Kidney epithelial cell (primary cell): ENCODE measurements at regions not wholly inside any gene's neighbourhood (a gene's known extent, or its start where the extent isn't known, plus 50 kb on each side); places are given as distances from the start of the nearest gene placed in this dataset.

Experiments
- DNase-seq: peaks from one replicate; pipeline ENCODE4 v3.0.0-alpha.2; 2010; ENCODE audit warnings: low read depth
- H3K27me3 ChIP-seq: 2 replicates; pipeline ENCODE4 v1.6.0; 2011; ENCODE audit warnings: low read length; ENCODE audit not compliant: control insufficient read depth, insufficient read depth
- H3K36me3 ChIP-seq: 2 replicates; pipeline ENCODE4 v1.5.1; 2011; ENCODE audit warnings: low read length; ENCODE audit not compliant: control insufficient read depth, insufficient read depth
- H3K4me3 ChIP-seq: 2 replicates; pipeline ENCODE4 v1.5.1; 2011; ENCODE audit warnings: low read depth, mild to moderate bottlenecking, control low read depth, low read length
- CTCF ChIP-seq: IDR thresholded peaks from 2 replicates; pipeline ENCODE4 v1.5.1; 2011; ENCODE audit warnings: mild to moderate bottlenecking, moderate library complexity, low read length, control low read depth, inconsistent platforms; ENCODE audit not compliant: insufficient read depth, poor library complexity, severe bottlenecking

DNA sequence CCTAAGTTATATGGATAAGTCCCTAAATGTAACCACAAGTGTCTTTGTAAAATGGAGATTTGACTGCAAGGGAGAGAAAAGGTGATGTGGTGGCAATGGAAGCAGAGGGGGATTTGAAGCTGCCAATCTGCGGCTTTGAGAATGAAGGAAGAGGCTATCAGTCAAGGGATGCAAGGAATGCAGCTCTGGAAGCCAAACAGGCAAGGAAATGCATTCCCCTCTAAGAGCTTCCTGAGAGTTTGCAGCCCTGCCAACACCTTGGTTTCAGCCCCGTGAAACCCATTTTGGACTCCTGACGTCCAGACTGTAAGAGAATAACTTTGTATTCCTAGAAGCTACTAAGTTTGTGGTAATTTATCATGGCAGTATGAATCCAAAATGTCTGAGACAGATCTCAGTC is 167.3 kb upstream of the MPHOSPH6 start:
- no peaks in the 10 kb centered on the region for H3K36me3 ChIP-seq
- no peak for TF ChIP-seq CTCF
- no peaks in the 10 kb centered on the region for H3K27me3 ChIP-seq
- no peak for DNase-seq
- H3K4me3 ChIP-seq = no peak overlapping the region

DNA sequence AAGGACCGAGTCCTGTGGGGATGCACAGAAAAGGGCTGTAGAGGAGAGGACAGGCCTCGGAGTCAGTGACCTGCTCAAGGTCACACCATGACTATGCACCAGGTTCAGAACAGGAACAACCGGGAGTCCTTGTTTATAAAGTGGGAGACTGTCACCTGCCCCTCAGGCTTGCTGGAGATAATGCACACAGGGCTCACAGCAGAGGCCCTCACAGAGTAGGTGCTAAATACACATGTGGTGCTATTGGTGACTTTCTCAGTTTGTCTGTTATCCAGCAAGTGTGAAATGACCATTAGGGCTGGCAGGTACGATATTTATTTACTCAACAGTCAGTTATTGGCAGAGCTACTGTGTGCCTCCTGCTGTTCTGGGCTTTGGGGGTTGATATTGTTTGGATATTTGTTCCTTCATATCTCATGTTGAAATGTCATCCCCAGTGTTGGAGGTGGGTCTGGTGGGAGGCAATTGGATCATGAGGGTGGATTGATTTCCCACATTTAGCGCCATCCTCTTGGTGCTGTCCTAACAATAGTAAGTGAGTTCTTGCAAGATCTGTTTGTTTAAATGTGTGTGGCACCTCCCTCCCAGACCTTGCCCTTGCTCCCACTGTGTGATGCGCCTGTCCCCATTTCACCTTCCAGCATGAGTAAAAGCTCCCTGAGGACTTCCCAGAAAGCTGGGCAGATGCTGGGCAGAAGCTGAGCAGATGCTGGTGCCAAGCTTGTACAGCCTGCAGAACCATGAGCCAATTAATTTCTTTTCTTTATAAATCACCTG is 162.1 kb upstream of the MPHOSPH6 start:
- Histone ChIP-seq H3K27me3 (no peaks in the 10 kb centered on the region), H3K4me3 (no peak overlapping the region), H3K36me3 (no peaks in the 10 kb centered on the region)
- no peak for DNase-seq
- TF ChIP-seq CTCF = no peak

DNA sequence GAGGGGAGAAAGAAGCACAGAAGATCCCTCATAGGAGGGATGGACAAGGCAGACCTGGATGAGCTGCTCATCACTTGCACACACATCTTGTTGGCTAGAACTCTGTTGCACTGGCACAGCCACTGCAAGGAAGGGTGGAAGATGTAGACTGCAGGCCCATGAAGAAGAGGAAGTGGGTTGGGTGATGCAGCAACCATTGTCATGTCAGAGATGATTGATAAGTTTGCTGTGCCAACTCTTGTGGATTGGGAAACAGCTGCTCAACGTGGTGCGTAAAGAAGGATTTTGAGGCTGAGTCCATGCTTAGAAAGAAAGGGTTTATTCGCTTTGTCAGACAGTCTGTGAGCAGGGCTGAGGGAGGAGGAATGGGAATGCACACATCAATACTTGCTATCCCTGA is 161.4 kb upstream of the MPHOSPH6 start:
- TF ChIP-seq CTCF = no peak
- H3K4me3 ChIP-seq = no peak overlapping the region
- DNase-seq = no peak
- no peaks in the 10 kb centered on the region for H3K36me3 ChIP-seq
- H3K27me3 ChIP-seq = no peaks in the 10 kb centered on the region

- Histone ChIP-seq H3K27me3 (no peaks in the 10 kb centered on the region), H3K36me3 (no peaks in the 10 kb centered on the region), H3K4me3 (no peak overlapping the region)
- no peak for DNase-seq
- TF ChIP-seq CTCF = no peak
These were observed 159.6 kb upstream of the MPHOSPH6 start for GRCh38 chr16:82329504-82330192.

GRCh38 chr16:82328881-82329469 is 159.0 kb upstream of the MPHOSPH6 start:
- TF ChIP-seq CTCF = no peak
- no peaks in the 10 kb centered on the region for H3K36me3 ChIP-seq

More at GRCh38 chr16:82328881-82329469, 159.0 kb upstream of the MPHOSPH6 start:
- no peak overlapping the region for H3K4me3 ChIP-seq
- DNase-seq = no peak
- no peaks in the 10 kb centered on the region for H3K27me3 ChIP-seq
